ENCODE measurements at regions not wholly inside any gene's neighbourhood (a gene's known extent, or its start where the extent isn't known, plus 50 kb on each side); places are given as distances from the start of the nearest gene placed in this dataset.

GRCh38 chr2:35526741-35527140 lies 828.8 kb upstream of the CRIM1 start:
- Histone ChIP-seq H3K36me3 (no peaks in the 10 kb centered on the region), H3K27me3 (no peaks in the 10 kb centered on the region), H3K9me3 (no peaks in the 10 kb centered on the region), H3K4me1 (no peaks in the 10 kb centered on the region), H3K4me3 (no peak overlapping the region), H3K27ac (no peak overlapping the region)
- no peak for FAIRE-seq
- no peak for TF ChIP-seq CTCF (IDR thresholded peaks at IDR 0.05)
- DNase-seq: no peak
- no peak for ATAC-seq
- intact Hi-C loops (cut with DNase I): no loop called here
- 62 to 79% methylated on average over 2 of the region's 2 CpGs for whole genome bisulfite sequencing, 2 donors

DNA sequence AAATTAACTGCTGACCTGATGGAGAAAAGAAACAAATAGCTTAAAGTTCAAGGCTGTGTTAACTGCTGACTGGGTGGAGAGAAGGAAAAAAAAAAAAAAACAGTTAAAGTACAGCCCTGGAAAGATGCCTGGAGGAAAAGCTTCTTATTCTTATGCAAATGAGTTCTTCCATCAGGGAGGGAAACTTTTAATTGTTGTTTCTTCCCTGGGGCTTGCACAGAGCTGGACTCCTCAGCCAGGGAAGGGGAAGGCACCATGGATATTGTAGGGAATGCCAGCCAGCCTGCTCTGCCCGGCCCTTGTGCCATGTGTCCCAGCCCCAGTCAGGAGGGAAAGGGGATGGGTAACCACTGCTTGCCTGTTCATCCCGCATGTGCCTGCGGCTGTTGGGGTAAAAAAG lies 833.1 kb upstream of the CRIM1 start:
- TF ChIP-seq CTCF (IDR thresholded peaks at IDR 0.05): no peak
- intact Hi-C loops (cut with DNase I): no loop called here
- H3K4me3 ChIP-seq: no peak overlapping the region
- ATAC-seq (no peak), DNase-seq (no peak), FAIRE-seq (no peak)
- 82 to 91% methylated on average over 3 of the region's 3 CpGs for WGBS, 2 donors
- no peaks in the 10 kb centered on the region for H3K36me3 ChIP-seq
- no peaks in the 10 kb centered on the region for H3K9me3 ChIP-seq
- no peaks in the 10 kb centered on the region for H3K4me1 ChIP-seq
- no peaks in the 10 kb centered on the region for H3K27me3 ChIP-seq
- H3K27ac ChIP-seq: no peak overlapping the region

GRCh38 chr2:35510636-35511035 lies 844.9 kb upstream of the CRIM1 start:
- Histone ChIP-seq H3K4me3 (no peak overlapping the region), H3K36me3 (no peaks in the 10 kb centered on the region), H3K27me3 (no peaks in the 10 kb centered on the region), H3K4me1 (no peaks in the 10 kb centered on the region), H3K9me3 (no peaks in the 10 kb centered on the region), H3K27ac (no peak overlapping the region)
- no peak for FAIRE-seq
- 69 to 83% methylated on average over 3 of the region's 3 CpGs for WGBS, 2 donors
- no peak for DNase-seq
- ATAC-seq: no peak
- no peak for TF ChIP-seq CTCF (IDR thresholded peaks at IDR 0.05)
- intact Hi-C loops (cut with DNase I): no loop called here

- no peak overlapping the region for H3K27ac ChIP-seq
- no peaks in the 10 kb centered on the region for H3K4me1 ChIP-seq
- no peak for DNase-seq
- no peak overlapping the region for H3K4me3 ChIP-seq
- no peaks in the 10 kb centered on the region for H3K36me3 ChIP-seq
- no peaks in the 10 kb centered on the region for H3K27me3 ChIP-seq
- FAIRE-seq: no peak
- intact Hi-C loops (cut with DNase I): no loop called here
- ATAC-seq: no peak
- 86 to 91% methylated on average over 2 of the region's 2 CpGs for WGBS, 2 donors
- no peaks in the 10 kb centered on the region for H3K9me3 ChIP-seq
- no peak for TF ChIP-seq CTCF (IDR thresholded peaks at IDR 0.05)
Measured at GRCh38 chr2:35508601-35509000, 847.0 kb upstream of the CRIM1 start.

GRCh38 chr2:35504419-35504818 lies 851.2 kb upstream of the CRIM1 start:
- no peak for ATAC-seq
- no peak for FAIRE-seq
- H3K9me3 ChIP-seq: no peaks in the 10 kb centered on the region
- H3K4me3 ChIP-seq: no peak overlapping the region
- intact Hi-C loops (cut with DNase I): no loop called here
- H3K27me3 ChIP-seq: no peaks in the 10 kb centered on the region
- no peak for DNase-seq
- no peak overlapping the region for H3K27ac ChIP-seq
- no peak for TF ChIP-seq CTCF (IDR thresholded peaks at IDR 0.05)
- H3K36me3 ChIP-seq: no peaks in the 10 kb centered on the region
- no peaks in the 10 kb centered on the region for H3K4me1 ChIP-seq
- 68 to 89% methylated on average over 3 of the region's 3 CpGs for WGBS, 2 donors
